ENCODE measurements at regions not wholly inside any gene's neighbourhood (a gene's known extent, or its start where the extent isn't known, plus 50 kb on each side); places are given as distances from the start of the nearest gene placed in this dataset.

DNA sequence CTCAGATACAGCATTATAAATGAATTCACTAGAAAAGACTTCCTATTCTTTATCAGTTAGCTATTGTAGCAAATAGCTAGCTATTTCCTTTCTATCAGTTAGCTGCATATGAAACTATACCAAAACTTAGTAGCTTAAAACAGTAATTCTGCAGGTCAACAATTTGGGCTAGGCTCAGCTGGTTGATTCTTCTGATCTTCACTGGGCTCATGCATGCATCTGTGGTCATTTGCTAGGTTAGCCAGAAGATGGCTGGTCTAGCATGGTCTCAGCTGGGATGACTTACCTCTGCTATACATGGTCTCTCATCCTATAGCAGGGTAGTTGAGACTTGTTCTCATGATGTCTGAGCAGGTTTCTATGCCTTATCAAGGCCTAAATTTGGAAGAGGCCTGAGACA lies 147.4 kb downstream of the CENPC start:
- H3K9me3 ChIP-seq (ENCODE audit: control insufficient read depth, low read depth, low read length): no peaks in the 10 kb centered on the region
- DNase-seq (ENCODE audit: low read depth, low spot score) (no peak), FAIRE-seq (no peak)
- H3K79me2 ChIP-seq (ENCODE audit: control insufficient read depth, insufficient read depth, low read length): no peaks in the 10 kb centered on the region
- no peak overlapping the region for H3K4me2 ChIP-seq (ENCODE audit: control insufficient read depth, extremely low read depth, insufficient read depth, low read depth, low read length)
- H3K4me3 ChIP-seq (ENCODE audit: control insufficient read depth in 2 of 3, extremely low read depth in 1 of 3, insufficient read depth in 2 of 3, low read depth in 1 of 3, low read length in 3 of 3): no peak overlapping the region
- no peak overlapping the region for H3K27ac ChIP-seq (ENCODE audit: control insufficient read depth, insufficient read depth, low read length)
- H3K9ac ChIP-seq (ENCODE audit: control insufficient read depth, extremely low read depth, insufficient read depth, low read length): no peak overlapping the region
- H2AFZ ChIP-seq (ENCODE audit: control insufficient read depth, low read length): no peak overlapping the region
- peaks cover 4% of the 10 kb centered on the region for H3K4me1 ChIP-seq (ENCODE audit: control insufficient read depth, extremely low read depth, insufficient read depth, low read length)
- no peaks in the 10 kb centered on the region for H3K36me3 ChIP-seq (ENCODE audit: control insufficient read depth in 2 of 2, extremely low read depth in 1 of 2, insufficient read depth in 2 of 2, low read length in 2 of 2)
- H4K20me1 ChIP-seq (ENCODE audit: control insufficient read depth, extremely low read depth, insufficient read depth, low read length): no peaks in the 10 kb centered on the region
- dilution Hi-C loops (cut with MboI; ENCODE audit: extremely low pct_ligation_motif_present, low sequenced_read_pairs): no loop called here
- TF ChIP-seq EZH2 (IDR thresholded peaks at IDR 0.05; ENCODE audit: low read length): no peak
- TF ChIP-seq, protein P1, sequence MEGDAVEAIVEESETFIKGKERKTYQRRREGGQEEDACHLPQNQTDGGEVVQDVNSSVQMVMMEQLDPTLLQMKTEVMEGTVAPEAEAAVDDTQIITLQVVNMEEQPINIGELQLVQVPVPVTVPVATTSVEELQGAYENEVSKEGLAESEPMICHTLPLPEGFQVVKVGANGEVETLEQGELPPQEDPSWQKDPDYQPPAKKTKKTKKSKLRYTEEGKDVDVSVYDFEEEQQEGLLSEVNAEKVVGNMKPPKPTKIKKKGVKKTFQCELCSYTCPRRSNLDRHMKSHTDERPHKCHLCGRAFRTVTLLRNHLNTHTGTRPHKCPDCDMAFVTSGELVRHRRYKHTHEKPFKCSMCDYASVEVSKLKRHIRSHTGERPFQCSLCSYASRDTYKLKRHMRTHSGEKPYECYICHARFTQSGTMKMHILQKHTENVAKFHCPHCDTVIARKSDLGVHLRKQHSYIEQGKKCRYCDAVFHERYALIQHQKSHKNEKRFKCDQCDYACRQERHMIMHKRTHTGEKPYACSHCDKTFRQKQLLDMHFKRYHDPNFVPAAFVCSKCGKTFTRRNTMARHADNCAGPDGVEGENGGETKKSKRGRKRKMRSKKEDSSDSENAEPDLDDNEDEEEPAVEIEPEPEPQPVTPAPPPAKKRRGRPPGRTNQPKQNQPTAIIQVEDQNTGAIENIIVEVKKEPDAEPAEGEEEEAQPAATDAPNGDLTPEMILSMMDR (optimal IDR thresholded peaks at IDR 0.05 in 1 of 3, IDR thresholded peaks at IDR 0.05 in 1 of 3, conservative IDR thresholded peaks at IDR 0.05 in 1 of 3; ENCODE audit: extremely low read depth in 1 of 3, insufficient read depth in 2 of 3, low read length in 3 of 3): no peak
- H3K9me1 ChIP-seq (ENCODE audit: control insufficient read depth, extremely low read depth, insufficient read depth, low read length): no peaks in the 10 kb centered on the region
- no peaks in the 10 kb centered on the region for H3K27me3 ChIP-seq (ENCODE audit: control insufficient read depth, extremely low read depth, insufficient read depth, low read length)

DNA sequence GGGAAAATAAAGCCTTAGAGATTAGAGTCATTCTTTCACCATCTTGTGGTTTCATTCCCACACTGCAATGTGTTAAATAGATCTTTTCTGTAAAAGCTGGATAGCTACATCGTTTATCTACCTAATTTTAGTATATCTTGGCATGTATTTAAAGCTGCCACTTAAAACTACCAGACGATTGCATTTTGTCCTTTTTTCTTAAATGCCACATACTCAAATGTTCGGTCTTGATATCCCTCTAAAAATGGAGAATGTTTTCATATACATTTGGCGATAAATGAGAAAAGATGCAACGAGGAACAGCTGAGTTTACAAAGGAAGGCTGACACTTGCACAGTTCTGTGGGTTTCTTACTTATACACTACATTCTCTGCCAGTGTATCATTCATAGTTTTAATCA lies 148.3 kb downstream of the CENPC start:
- no peaks in the 10 kb centered on the region for H3K9me1 ChIP-seq (ENCODE audit: control insufficient read depth, extremely low read depth, insufficient read depth, low read length)
- dilution Hi-C loops (cut with MboI; ENCODE audit: extremely low pct_ligation_motif_present, low sequenced_read_pairs): no loop called here
- H2AFZ ChIP-seq (ENCODE audit: control insufficient read depth, low read length): no peak overlapping the region
- no peak overlapping the region for H3K4me2 ChIP-seq (ENCODE audit: control insufficient read depth, extremely low read depth, insufficient read depth, low read depth, low read length)
- TF ChIP-seq, protein P1 (optimal IDR thresholded peaks at IDR 0.05 in 1 of 3, IDR thresholded peaks at IDR 0.05 in 1 of 3, conservative IDR thresholded peaks at IDR 0.05 in 1 of 3; ENCODE audit: extremely low read depth in 1 of 3, insufficient read depth in 2 of 3, low read length in 3 of 3): no peak
- TF ChIP-seq EZH2 (IDR thresholded peaks at IDR 0.05; ENCODE audit: low read length): no peak
- H3K9ac ChIP-seq (ENCODE audit: control insufficient read depth, extremely low read depth, insufficient read depth, low read length): no peak overlapping the region
- no peaks in the 10 kb centered on the region for H3K36me3 ChIP-seq (ENCODE audit: control insufficient read depth in 2 of 2, extremely low read depth in 1 of 2, insufficient read depth in 2 of 2, low read length in 2 of 2)
- no peak overlapping the region for H3K27ac ChIP-seq (ENCODE audit: control insufficient read depth, insufficient read depth, low read length)
- no peaks in the 10 kb centered on the region for H4K20me1 ChIP-seq (ENCODE audit: control insufficient read depth, extremely low read depth, insufficient read depth, low read length)
- FAIRE-seq (no peak), DNase-seq (ENCODE audit: low read depth, low spot score) (no peak)
- no peaks in the 10 kb centered on the region for H3K79me2 ChIP-seq (ENCODE audit: control insufficient read depth, insufficient read depth, low read length)
- no peak overlapping the region for H3K4me3 ChIP-seq (ENCODE audit: control insufficient read depth in 2 of 3, extremely low read depth in 1 of 3, insufficient read depth in 2 of 3, low read depth in 1 of 3, low read length in 3 of 3)
- no peaks in the 10 kb centered on the region for H3K9me3 ChIP-seq (ENCODE audit: control insufficient read depth, low read depth, low read length)
- peaks cover 4% of the 10 kb centered on the region for H3K4me1 ChIP-seq (ENCODE audit: control insufficient read depth, extremely low read depth, insufficient read depth, low read length)
- no peaks in the 10 kb centered on the region for H3K27me3 ChIP-seq (ENCODE audit: control insufficient read depth, extremely low read depth, insufficient read depth, low read length)

Measured in keratinocyte (primary cell).